ENCODE measurements at regions not wholly inside any gene's neighbourhood (a gene's known extent, or its start where the extent isn't known, plus 50 kb on each side); places are given as distances from the start of the nearest gene placed in this dataset.

DNA sequence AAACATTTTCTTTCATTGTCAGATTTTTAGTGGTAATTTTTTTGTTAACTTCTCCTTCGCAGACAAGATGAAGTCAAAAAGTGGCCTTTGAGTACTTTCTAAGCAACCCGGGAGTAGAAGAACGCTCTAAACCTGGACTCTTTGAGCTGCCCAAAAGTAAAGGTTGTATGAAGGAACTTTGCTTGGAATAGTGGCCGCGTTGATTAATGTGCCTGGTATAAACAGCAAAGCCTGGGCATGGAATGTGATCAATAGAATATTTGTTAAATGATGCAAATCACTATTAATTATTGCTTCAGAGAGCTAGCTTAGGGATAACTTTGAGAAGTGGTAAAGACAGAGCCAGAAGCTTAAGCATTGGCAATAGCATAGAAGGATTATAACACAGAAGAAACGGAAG, 475.1 kb upstream of the ANKRD30A start:
- no peak for ATAC-seq (ENCODE audit: low FRiP score in 2 of 2)
- no peak for DNase-seq
- H3K4me3 ChIP-seq, result no peak overlapping the region
- no peaks in the 10 kb centered on the region for H3K4me1 ChIP-seq
- H3K36me3 ChIP-seq, result no peaks in the 10 kb centered on the region
- no peak overlapping the region for H3K27ac ChIP-seq
- WGBS, 2 donors, result 83 to 88% methylated on average over 6 of the region's 6 CpGs
- peaks cover 0 to 4% (median 0%) of the 10 kb centered on the region in 4 donors for H3K9me3 ChIP-seq
- H3K27me3 ChIP-seq, result no peaks in the 10 kb centered on the region
- TF ChIP-seq POLR2A (IDR thresholded peaks at IDR 0.05) (no peak), POLR2AphosphoS5 (IDR thresholded peaks at IDR 0.05) (no peak), EP300 (IDR thresholded peaks at IDR 0.05) (no peak)
- TF ChIP-seq, protein P1, sequence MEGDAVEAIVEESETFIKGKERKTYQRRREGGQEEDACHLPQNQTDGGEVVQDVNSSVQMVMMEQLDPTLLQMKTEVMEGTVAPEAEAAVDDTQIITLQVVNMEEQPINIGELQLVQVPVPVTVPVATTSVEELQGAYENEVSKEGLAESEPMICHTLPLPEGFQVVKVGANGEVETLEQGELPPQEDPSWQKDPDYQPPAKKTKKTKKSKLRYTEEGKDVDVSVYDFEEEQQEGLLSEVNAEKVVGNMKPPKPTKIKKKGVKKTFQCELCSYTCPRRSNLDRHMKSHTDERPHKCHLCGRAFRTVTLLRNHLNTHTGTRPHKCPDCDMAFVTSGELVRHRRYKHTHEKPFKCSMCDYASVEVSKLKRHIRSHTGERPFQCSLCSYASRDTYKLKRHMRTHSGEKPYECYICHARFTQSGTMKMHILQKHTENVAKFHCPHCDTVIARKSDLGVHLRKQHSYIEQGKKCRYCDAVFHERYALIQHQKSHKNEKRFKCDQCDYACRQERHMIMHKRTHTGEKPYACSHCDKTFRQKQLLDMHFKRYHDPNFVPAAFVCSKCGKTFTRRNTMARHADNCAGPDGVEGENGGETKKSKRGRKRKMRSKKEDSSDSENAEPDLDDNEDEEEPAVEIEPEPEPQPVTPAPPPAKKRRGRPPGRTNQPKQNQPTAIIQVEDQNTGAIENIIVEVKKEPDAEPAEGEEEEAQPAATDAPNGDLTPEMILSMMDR (IDR thresholded peaks at IDR 0.05), result no peak

DNA sequence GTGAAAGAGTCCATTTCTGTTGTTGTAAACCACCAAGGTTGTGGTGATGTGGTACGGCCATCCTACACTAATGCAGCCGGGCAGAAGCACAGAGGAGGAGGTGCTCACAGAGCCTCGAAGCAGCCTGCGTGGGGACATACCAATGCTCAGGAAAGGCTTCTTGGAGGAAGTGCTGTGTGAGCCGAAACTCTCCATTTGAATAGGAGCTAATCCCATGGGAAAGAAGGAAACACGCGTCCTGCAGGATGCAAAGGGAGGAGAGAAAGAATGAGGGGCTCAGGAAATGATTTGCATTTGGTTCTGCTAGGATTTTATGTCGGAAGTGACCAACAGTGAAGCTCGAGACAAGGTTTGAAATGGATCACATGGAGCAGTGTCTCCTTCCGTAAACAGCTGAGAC, 477.9 kb upstream of the ANKRD30A start:
- Histone ChIP-seq H3K4me1 (no peaks in the 10 kb centered on the region), H3K9me3 (peaks cover 0 to 4% (median 0%) of the 10 kb centered on the region in 4 donors), H3K36me3 (no peaks in the 10 kb centered on the region), H3K27me3 (no peaks in the 10 kb centered on the region), H3K4me3 (no peak overlapping the region), H3K27ac (no peak overlapping the region)
- DNase-seq (no peak), ATAC-seq (ENCODE audit: low FRiP score in 2 of 2) (no peak)
- 84 to 86% methylated on average over 10 of the region's 10 CpGs for WGBS, 2 donors
- no peak for TF ChIP-seq EP300 (IDR thresholded peaks at IDR 0.05)
- TF ChIP-seq POLR2A (IDR thresholded peaks at IDR 0.05), result no peak
- no peak for TF ChIP-seq POLR2AphosphoS5 (IDR thresholded peaks at IDR 0.05)
- TF ChIP-seq, protein P1 (IDR thresholded peaks at IDR 0.05), result no peak

DNA sequence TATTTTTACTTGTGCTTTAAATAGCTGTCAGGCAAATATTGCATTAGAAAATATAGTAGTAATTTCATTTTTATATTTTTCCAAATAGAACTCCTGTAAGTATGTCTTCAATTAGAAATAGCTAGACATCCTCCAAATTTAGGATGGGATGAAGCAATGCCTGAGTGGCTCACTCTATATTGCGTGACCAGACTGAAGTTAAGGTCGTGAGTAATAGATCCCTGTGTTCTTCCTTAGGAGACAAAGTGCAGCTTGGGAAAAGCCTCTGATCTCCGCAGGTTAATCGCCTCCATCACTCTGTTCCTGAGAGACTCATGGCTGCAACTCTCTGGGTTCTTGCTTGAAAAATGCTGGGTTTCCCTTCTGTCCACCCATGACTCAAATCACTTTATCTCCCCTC, 484.8 kb upstream of the ANKRD30A start:
- H3K27me3 ChIP-seq, result no peaks in the 10 kb centered on the region
- DNase-seq, result no peak
- H3K4me3 ChIP-seq, result no peak overlapping the region
- H3K9me3 ChIP-seq, result no peaks in the 10 kb centered on the region
- no peak for TF ChIP-seq EP300 (IDR thresholded peaks at IDR 0.05)
- TF ChIP-seq, protein P1 (IDR thresholded peaks at IDR 0.05), result no peak
- no peak for TF ChIP-seq POLR2AphosphoS5 (IDR thresholded peaks at IDR 0.05)
- no peak for TF ChIP-seq POLR2A (IDR thresholded peaks at IDR 0.05)
- H3K4me1 ChIP-seq, result no peaks in the 10 kb centered on the region
- no peaks in the 10 kb centered on the region for H3K36me3 ChIP-seq
- no peak for ATAC-seq (ENCODE audit: low FRiP score in 2 of 2)
- WGBS, 2 donors, result 91 to 94% methylated on average over 4 of the region's 4 CpGs
- no peak overlapping the region for H3K27ac ChIP-seq

DNA sequence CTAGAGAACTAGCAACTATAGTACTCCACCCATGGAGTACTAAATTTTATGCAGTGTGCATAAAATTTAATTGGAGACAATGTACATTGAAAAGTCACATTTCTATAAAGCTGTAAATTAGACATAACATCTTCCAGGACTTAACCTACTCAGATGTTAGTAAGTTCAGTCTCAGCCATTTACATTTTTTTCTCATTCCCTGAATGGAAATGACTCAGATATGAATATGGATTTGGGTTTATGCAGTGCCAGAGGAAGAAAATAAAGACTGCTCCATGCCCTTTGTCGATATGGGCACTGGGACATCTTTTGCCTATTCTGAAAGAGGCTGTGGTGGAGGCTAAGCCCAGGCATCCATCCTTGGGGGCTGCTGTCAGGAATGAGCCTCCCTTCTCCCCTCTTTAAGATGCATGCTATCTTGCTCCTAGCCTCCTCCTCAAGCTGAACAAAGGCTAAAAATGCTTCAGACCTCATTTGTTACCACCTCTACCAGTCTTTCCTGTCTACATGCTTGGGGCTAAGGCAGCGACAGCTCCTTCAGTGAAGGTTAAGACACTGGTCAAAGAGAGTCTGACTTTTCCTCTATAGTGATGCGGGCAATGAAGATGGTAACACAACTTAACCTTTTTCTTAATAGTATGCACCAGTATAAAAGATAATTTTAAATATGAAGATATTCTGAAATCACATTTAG, 486.8 kb upstream of the ANKRD30A start:
- H3K27ac ChIP-seq, result no peak overlapping the region
- no peak for ATAC-seq (ENCODE audit: low FRiP score in 2 of 2)
- 87 to 93% methylated on average over 3 of the region's 3 CpGs for WGBS, 2 donors

More for the DNA sequence above, 486.8 kb upstream of the ANKRD30A start:
- H3K36me3 ChIP-seq, result no peaks in the 10 kb centered on the region
- no peak for DNase-seq
- H3K27me3 ChIP-seq, result no peaks in the 10 kb centered on the region
- H3K4me3 ChIP-seq, result no peak overlapping the region
- H3K4me1 ChIP-seq, result no peaks in the 10 kb centered on the region
- H3K9me3 ChIP-seq, result no peaks in the 10 kb centered on the region
- TF ChIP-seq, protein P1 (IDR thresholded peaks at IDR 0.05), result no peak
- TF ChIP-seq POLR2A (IDR thresholded peaks at IDR 0.05) (no peak), POLR2AphosphoS5 (IDR thresholded peaks at IDR 0.05) (no peak), EP300 (IDR thresholded peaks at IDR 0.05) (no peak)

Data from upper lobe of left lung (tissue), 6 donors.